ENCODE measurements at regions not wholly inside any gene's neighbourhood (a gene's known extent, or its start where the extent isn't known, plus 50 kb on each side); places are given as distances from the start of the nearest gene placed in this dataset.

DNA sequence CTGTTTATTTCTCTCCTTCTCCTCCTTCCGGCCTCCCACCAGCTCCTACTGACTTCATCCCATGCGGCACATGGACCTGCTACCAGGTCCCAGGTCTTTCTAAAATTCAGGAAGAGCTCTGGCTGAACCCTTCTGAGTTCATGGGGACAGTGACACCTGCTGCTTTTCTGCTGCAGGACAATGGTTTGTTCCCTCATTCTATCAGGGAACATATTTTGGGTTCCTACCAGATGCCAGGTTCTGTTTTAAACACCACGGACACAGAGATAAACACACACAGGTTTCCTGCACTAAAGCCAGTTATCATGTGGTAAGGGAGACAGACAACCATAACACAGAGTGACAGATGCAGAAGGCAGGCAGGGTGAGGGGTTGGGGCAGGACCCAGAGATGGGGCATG is 114.0 kb upstream of the RAB4A start:
- H3K27ac Mint-ChIP-seq = no peak overlapping the region
- ATAC-seq (ENCODE audit: low read depth) = no peak
- no peaks in the 10 kb centered on the region for H3K36me3 Mint-ChIP-seq (ENCODE audit: low read depth)
- TF ChIP-seq, protein P1, sequence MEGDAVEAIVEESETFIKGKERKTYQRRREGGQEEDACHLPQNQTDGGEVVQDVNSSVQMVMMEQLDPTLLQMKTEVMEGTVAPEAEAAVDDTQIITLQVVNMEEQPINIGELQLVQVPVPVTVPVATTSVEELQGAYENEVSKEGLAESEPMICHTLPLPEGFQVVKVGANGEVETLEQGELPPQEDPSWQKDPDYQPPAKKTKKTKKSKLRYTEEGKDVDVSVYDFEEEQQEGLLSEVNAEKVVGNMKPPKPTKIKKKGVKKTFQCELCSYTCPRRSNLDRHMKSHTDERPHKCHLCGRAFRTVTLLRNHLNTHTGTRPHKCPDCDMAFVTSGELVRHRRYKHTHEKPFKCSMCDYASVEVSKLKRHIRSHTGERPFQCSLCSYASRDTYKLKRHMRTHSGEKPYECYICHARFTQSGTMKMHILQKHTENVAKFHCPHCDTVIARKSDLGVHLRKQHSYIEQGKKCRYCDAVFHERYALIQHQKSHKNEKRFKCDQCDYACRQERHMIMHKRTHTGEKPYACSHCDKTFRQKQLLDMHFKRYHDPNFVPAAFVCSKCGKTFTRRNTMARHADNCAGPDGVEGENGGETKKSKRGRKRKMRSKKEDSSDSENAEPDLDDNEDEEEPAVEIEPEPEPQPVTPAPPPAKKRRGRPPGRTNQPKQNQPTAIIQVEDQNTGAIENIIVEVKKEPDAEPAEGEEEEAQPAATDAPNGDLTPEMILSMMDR (IDR thresholded peaks at IDR 0.05) = no peak
- H3K4me3 Mint-ChIP-seq = no peak overlapping the region
- DNase-seq = no peak
- POLR2A ChIA-PET = no interaction called here
- CTCF ChIA-PET = no interaction called here
- peaks cover 14% of the 10 kb centered on the region for H3K4me1 Mint-ChIP-seq
- intact Hi-C loops (cut with micrococcal nuclease) = no loop called here
- H3K9me3 Mint-ChIP-seq = no peaks in the 10 kb centered on the region
- peaks cover 1% of the 10 kb centered on the region for H3K27me3 Mint-ChIP-seq

DNA sequence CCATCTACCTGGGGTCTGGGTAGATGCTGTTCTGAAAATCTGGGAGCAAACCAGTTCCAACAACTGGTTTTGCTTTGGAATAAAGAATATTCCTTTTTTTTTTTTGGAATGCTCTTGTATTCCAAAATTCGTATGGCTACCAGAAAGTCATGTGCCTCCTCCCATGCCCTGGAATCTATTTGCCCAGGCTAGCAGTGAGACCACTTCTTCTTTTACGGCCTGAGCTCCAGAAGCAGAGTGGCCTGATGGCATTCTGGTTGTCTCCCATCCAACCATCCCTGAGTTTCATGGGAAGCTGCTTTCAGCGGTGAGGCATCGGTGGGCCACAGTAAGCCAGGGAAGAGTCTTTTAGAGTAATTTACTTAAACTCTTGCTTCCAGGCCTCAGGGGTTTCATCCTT is 113.4 kb upstream of the RAB4A start:
- ATAC-seq (ENCODE audit: low read depth) (no peak), DNase-seq (no peak)
- intact Hi-C loops (cut with micrococcal nuclease) = no loop called here
- no peak overlapping the region for H3K4me3 Mint-ChIP-seq
- no peak overlapping the region for H3K27ac Mint-ChIP-seq
- CTCF ChIA-PET = no interaction called here
- TF ChIP-seq, protein P1 (IDR thresholded peaks at IDR 0.05) = no peak
- no peaks in the 10 kb centered on the region for H3K27me3 Mint-ChIP-seq
- POLR2A ChIA-PET = no interaction called here
- no peaks in the 10 kb centered on the region for H3K9me3 Mint-ChIP-seq
- H3K36me3 Mint-ChIP-seq (ENCODE audit: low read depth) = no peaks in the 10 kb centered on the region
- peaks cover 14% of the 10 kb centered on the region for H3K4me1 Mint-ChIP-seq

DNA sequence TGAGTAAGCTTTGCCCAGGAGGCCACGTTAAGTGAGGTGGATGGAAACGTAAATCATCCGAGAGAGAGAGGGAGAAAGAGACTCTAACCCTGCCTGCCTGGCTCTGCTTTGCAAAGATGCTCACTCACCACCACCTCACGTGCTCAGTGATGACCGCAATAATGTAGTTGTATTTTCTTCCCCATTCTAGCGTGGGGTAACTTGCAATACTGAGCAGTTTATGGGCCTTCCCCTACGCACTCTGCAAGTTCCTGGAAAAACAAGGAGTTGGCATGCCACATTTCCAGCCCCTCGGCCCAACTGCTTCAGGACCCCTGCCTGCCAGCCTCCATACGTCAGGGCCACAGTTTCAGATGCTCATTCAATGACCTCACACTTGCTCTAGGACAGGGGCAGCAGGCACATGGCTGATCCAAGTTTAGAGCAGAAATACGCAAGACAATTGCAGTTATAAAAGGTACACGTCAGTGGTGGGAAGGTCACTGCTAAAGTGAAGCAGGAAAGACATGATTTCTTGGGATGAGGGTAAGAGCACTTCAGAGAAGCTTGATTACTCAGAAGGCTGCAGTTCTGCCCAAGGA is 112.5 kb upstream of the RAB4A start:
- H3K27me3 Mint-ChIP-seq = peaks cover 2% of the 10 kb centered on the region
- intact Hi-C loops (cut with micrococcal nuclease) = no loop called here
- TF ChIP-seq, protein P1 (IDR thresholded peaks at IDR 0.05) = no peak
- peaks cover 14% of the 10 kb centered on the region for H3K4me1 Mint-ChIP-seq
- POLR2A ChIA-PET = no interaction called here
- CTCF ChIA-PET = no interaction called here
- no peak overlapping the region for H3K27ac Mint-ChIP-seq
- no peaks in the 10 kb centered on the region for H3K9me3 Mint-ChIP-seq
- DNase-seq (no peak), ATAC-seq (ENCODE audit: low read depth) (no peak)
- no peaks in the 10 kb centered on the region for H3K36me3 Mint-ChIP-seq (ENCODE audit: low read depth)
- H3K4me3 Mint-ChIP-seq = no peak overlapping the region

DNA sequence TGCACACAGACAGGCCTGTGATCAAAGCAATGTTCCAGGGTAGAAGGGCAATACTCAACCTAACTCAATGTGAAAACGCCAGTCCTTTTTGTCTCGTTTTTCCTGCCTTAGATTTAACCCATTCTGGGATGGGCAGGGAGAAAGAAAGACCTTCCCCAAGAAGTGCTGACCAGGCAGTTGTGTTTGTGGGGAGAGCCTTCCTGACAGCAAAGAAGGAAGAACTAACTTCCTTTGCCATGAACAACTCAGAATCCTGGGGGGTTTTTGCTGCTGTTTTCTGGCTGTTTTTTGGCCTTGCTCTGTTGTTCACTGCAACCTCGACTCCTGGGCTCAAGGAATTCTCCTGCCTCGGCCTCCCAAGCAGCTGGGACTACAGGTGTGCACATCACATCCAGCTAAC is 112.0 kb upstream of the RAB4A start:
- ChIA-PET CTCF (no interaction called here), POLR2A (no interaction called here)
- H3K4me3 Mint-ChIP-seq = no peak overlapping the region
- intact Hi-C loops (cut with micrococcal nuclease) = no loop called here
- no peaks in the 10 kb centered on the region for H3K9me3 Mint-ChIP-seq
- TF ChIP-seq, protein P1 (IDR thresholded peaks at IDR 0.05) = no peak
- DNase-seq = no peak
- peaks cover 14% of the 10 kb centered on the region for H3K4me1 Mint-ChIP-seq
- peaks cover 3% of the 10 kb centered on the region for H3K27me3 Mint-ChIP-seq
- no peak overlapping the region for H3K27ac Mint-ChIP-seq
- ATAC-seq (ENCODE audit: low read depth) = no peak
- no peaks in the 10 kb centered on the region for H3K36me3 Mint-ChIP-seq (ENCODE audit: low read depth)

DNA sequence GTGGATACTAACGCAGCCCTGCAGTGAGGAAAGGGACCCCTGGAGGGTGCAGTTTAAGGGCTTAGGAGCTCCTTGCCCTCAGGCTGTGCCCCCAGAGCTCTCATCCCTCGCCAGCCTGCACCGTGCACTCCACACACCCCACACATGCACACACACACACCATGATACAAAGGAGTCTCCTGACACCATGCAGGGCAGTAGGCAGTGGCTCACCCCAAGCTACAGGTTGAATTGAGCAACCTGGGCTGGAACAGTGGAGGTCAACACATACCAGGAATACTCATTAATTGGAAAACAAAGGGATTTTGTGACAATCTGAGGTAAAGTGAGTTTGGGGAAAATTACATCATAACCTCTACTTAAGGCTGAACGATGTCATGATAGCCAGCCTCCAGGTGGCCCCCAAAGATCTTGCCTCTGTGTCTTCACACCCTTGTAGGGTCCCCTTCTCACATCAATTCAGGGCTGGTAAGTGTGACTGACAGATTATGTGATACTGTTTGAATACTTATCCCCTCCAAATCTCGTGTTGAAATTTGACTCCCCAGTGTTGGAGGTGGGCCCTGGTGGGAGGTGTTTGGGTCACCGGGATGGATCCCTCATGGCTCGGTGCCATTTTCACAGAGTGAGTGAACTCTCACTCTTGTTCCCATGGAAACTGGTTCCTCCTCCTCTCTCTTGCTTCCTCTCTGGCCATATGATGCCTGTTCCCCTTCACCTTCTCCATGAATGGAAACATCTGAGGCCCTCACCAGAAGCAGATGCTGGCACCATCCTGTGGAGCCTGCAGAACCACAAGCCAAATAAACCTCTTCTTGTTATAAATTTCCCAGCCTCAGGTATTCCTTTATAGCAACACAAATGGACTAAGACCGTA is 111.0 kb upstream of the RAB4A start:
- peaks cover 11% of the 10 kb centered on the region for H3K4me1 Mint-ChIP-seq
- ChIA-PET POLR2A (no interaction called here), CTCF (no interaction called here)
- H3K4me3 Mint-ChIP-seq = no peak overlapping the region
- H3K27me3 Mint-ChIP-seq = peaks cover 3% of the 10 kb centered on the region
- DNase-seq (no peak), ATAC-seq (ENCODE audit: low read depth) (no peak)
- no peak overlapping the region for H3K27ac Mint-ChIP-seq
- no peaks in the 10 kb centered on the region for H3K9me3 Mint-ChIP-seq
- TF ChIP-seq, protein P1 (IDR thresholded peaks at IDR 0.05) = no peak
- intact Hi-C loops (cut with micrococcal nuclease) = no loop called here
- no peaks in the 10 kb centered on the region for H3K36me3 Mint-ChIP-seq (ENCODE audit: low read depth)

All from activated B cell treated with CpG ODN at 0.5 μM for 24 hours (primary cell).